Skeletal muscle cell (primary cell): ENCODE measurements at regions not wholly inside any gene's neighbourhood (a gene's known extent, or its start where the extent isn't known, plus 50 kb on each side); places are given as distances from the start of the nearest gene placed in this dataset.
"Not testable (repeated sequence)": the region's sequence is repeated elsewhere in the genome, so short reads cannot be mapped to it uniquely, and the experiment has no call there.

Source experiments
- DNase-seq: peaks from one replicate; pipeline ENCODE4 v3.0.0-alpha.2; 2010; ENCODE audit warnings: low read depth
- H3K4me3 ChIP-seq: 2 replicates; pipeline ENCODE4 v1.5.1; 2011; ENCODE audit warnings: low read depth, mild to moderate bottlenecking, control low read depth, low read length, moderate library complexity

- DNase-seq, result not testable (repeated sequence)
Observed at GRCh38 chr16:16552819-16553340, 173.9 kb downstream of the NPIPA7 start.

DNA sequence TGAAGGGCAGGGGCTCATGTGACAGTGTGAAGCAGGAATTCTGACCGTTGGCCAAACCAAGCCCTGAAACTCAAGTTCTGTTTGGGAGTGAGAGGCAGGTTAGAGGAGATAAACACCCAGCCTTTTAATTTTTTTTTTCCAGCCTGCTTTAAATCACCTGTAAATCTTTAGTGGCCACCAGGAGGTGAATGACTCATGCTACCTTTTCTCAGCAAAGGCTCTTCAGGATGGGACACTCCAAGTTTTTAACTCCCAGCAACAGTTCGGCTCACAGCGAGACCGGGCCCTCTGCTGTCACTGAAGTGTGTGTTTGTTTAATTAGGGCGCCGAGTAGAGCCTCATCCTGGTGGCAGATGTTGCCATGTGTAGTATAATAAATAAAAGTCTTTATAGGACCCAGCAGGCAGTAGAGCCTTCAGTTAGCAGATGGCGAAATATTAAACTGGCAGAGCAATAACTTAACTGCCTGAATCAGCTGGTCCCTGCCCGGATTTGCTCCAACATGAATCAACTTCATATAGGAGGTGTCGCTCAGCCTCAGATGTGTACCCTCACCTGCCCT lies 180.3 kb downstream of the NPIPA7 start:
- not testable (repeated sequence) for DNase-seq, H3K4me3 ChIP-seq

More at GRCh38 chr16:16552819-16553340, 173.9 kb downstream of the NPIPA7 start:
- H3K4me3 ChIP-seq, result not testable (repeated sequence)

DNA sequence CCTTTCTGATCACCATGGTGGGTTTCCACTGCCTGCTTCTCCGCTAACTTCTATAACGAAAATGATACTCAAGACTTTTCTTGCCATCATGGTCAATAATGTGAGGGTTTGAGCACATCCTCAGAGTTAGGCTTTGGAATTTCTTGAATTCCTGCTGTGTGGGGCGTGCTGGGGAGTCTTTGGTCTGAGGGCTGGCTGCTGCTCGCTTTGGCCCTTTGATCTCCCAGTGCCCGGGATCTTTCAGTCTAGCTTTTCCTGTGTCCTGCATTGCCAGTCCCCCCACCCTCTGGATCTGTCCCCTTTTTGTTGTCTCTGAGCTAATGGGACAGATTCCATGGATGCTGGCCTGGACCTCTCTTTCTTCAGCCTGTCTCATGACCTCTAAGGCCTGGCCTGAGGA lies 182.6 kb downstream of the NPIPA7 start:
- not testable (repeated sequence) for H3K4me3 ChIP-seq, DNase-seq

- DNase-seq, H3K4me3 ChIP-seq: not testable (repeated sequence)
Observed at GRCh38 chr16:16563962-16564361, 185.0 kb downstream of the NPIPA7 start.

GRCh38 chr16:16565326-16565725 lies 186.4 kb downstream of the NPIPA7 start:
- not testable (repeated sequence) for H3K4me3 ChIP-seq, DNase-seq

DNA sequence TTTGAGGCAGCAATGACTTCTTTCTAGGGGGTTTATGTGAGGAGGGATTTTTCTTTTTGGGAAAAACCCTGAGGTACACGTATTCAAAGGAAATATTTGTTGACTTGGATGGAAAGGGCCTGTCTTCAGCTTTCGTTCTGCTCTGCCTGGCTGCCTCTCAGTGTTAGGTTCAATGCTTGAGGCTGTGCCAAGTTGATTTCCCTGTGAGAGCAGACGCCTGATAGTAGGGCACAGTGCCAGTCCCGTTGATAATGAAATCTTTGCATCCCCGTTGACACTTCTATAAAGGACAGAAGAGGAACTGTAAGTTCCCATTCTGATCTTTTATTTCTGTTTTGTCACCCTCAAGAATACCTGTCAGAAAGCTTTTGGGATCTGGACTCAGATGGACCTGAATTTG lies 191.1 kb downstream of the NPIPA7 start:
- not testable (repeated sequence) for H3K4me3 ChIP-seq, DNase-seq

GRCh38 chr16:16570874-16571273 lies 191.9 kb downstream of the NPIPA7 start:
- not testable (repeated sequence) for H3K4me3 ChIP-seq, DNase-seq

- not testable (repeated sequence) for H3K4me3 ChIP-seq, DNase-seq
Observed at GRCh38 chr16:16572130-16572774, 193.3 kb downstream of the NPIPA7 start.

DNA sequence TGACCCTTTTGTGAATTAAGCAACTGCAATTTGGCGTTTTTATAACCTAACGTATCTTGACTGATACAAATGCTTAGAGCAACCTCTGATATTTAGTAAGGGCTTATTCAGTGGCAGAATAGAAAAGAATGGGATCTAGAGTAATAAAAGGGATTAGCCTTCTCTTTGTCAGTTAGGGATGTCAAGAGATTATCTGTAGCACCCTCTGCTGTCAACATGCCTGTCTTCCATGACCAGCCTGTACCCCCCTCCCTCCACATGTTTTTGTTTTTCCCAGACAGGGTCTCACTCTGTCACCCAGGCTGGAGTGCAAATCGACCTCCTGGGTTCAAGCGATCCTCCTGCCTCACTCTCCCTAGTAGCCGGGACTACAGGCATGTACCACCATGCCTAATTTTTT lies 198.1 kb downstream of the NPIPA7 start:
- DNase-seq, H3K4me3 ChIP-seq: not testable (repeated sequence)

- H3K4me3 ChIP-seq, result no peak overlapping the region
Observed at GRCh38 chr16:16578701-16579100, 199.8 kb downstream of the NPIPA7 start.

DNA sequence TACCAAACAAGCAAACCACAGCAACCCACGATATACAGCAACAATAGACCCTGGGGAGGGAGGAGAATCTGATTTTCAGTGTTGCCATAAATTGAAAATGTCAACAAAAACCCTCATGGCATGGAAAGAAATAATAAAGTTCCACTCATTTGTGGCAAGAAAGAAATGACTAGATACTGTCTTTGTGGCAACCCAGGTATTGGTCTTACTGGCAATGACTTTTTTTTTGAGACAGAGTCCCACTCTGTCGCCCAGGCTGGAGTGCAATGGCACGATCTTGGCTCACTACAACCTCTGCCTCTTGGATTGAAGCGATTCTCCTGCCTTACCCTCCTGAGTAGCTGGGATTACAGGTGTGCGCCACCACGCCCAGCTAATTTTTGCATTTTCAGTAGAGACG lies 204.0 kb downstream of the NPIPA7 start:
- H3K4me3 ChIP-seq, DNase-seq: not testable (repeated sequence)

More at GRCh38 chr16:16578701-16579100, 199.8 kb downstream of the NPIPA7 start:
- DNase-seq, result no peak

- not testable (repeated sequence) for DNase-seq, H3K4me3 ChIP-seq
Observed at GRCh38 chr16:16586073-16586651, 207.2 kb downstream of the NPIPA7 start.

DNA sequence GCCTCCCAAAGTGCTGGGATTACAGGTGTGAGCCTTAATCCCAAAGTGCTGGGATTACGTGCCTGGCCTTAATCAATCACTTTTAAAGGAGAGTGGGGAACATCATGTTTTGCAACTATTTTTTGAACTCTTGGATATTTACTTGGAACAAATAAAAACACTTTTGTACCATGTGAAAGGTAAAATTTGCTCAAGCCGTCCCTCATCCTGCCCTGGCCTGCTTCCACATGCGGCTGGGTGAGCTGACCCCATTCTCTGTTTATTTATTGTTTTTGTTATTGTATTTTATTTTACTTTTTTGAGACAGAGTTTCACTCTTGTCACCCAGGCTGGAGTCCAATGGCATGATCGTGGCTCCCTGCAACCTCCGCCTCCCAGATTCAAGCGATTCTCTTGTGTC lies 208.0 kb downstream of the NPIPA7 start:
- not testable (repeated sequence) for H3K4me3 ChIP-seq, DNase-seq

- DNase-seq, H3K4me3 ChIP-seq: not testable (repeated sequence)
Observed at GRCh38 chr16:16588436-16588835, 209.5 kb downstream of the NPIPA7 start.

DNA sequence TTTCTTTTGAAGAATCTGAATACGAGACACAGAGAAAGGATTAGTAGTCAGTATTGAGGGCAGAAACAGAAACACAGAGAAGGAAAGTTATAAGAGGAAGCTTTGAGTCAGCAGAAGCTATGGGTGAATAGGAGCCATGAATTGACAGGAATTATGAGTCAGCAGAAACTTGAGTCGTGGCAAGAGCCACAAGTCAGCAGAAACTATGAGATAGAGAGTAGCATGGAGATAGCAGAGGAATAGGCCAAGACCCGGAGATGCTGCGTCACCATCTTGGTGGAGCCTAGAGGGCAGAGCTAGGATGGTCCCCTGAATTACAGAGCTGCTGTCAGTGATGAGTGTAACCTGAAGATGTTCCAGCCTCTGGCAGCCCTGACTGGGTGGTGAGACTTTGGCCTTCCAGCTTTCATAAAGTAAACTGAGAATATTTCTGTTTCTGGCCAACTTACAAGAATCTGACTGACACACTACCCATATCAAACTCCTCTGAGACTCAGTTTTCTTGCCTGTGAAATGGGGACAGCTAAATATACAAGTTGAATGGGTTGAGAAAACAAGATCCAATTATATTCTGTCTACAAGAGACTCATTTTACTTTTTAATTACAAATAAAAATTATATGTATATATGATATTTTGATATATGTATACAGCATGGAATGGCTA lies 211.8 kb downstream of the NPIPA7 start:
- H3K4me3 ChIP-seq, DNase-seq: not testable (repeated sequence)

- not testable (repeated sequence) for DNase-seq, H3K4me3 ChIP-seq
Observed at GRCh38 chr16:16593156-16593863, 214.4 kb downstream of the NPIPA7 start.

- DNase-seq, result not testable (repeated sequence)
Observed at GRCh38 chr16:16595029-16595718, 216.2 kb downstream of the NPIPA7 start.

GRCh38 chr16:16601239-16601638 lies 222.3 kb downstream of the NPIPA7 start:
- DNase-seq, H3K4me3 ChIP-seq: not testable (repeated sequence)

More at GRCh38 chr16:16595029-16595718, 216.2 kb downstream of the NPIPA7 start:
- not testable (repeated sequence) for H3K4me3 ChIP-seq
